CD14-positive monocyte (primary cell): ENCODE measurements at regions not wholly inside any gene's neighbourhood (a gene's known extent, or its start where the extent isn't known, plus 50 kb on each side); places are given as distances from the start of the nearest gene placed in this dataset.

Experiments
- DNase-seq, 3 donors: peaks; one replicate each; pipeline ENCODE4 v3.0.0-alpha.2; 2011 to 2022
- H2AFZ ChIP-seq: 2 replicates; pipeline ENCODE4 v1.6.0; 2012; ENCODE audit warnings: mild to moderate bottlenecking, low read depth, low read length, inconsistent platforms; ENCODE audit not compliant: insufficient read depth, poor library complexity, severe bottlenecking
- H3K27ac ChIP-seq, 2 donors: 1 replicate in 1 of 2; 2 replicates in 1 of 2; pipeline ENCODE4 v1.5.1; 2012 to 2013; ENCODE audit warnings: low read length in 2 of 2, control low read depth in 1 of 2, inconsistent platforms in 1 of 2, low read depth in 1 of 2, mild to moderate bottlenecking in 1 of 2
- H3K27me3 ChIP-seq, 2 donors: one replicate each; pipeline versions ENCODE4 v1.6.0 to v1.6.1; 2011 to 2013; ENCODE audit warnings: low read length in 2 of 2; ENCODE audit not compliant: control insufficient read depth in 2 of 2, insufficient read depth in 2 of 2
- H3K36me3 ChIP-seq, 2 donors: replicated peaks in 1 of 2; 1 replicate in 1 of 2; 2 replicates in 1 of 2; pipeline versions ENCODE4 v1.5.1 to v1.6.1; 2012 to 2013; ENCODE audit warnings: low read length in 2 of 2, control low read depth in 1 of 2, inconsistent platforms in 1 of 2, mild to moderate bottlenecking in 1 of 2; ENCODE audit not compliant: insufficient read depth in 2 of 2, control insufficient read depth in 1 of 2
- H3K4me1 ChIP-seq, 2 donors: 1 replicate in 1 of 2; 2 replicates in 1 of 2; pipeline versions ENCODE4 v1.5.1 to v1.6.1; 2012 to 2013; ENCODE audit warnings: low read length in 2 of 2, control low read depth in 1 of 2, inconsistent platforms in 1 of 2, mild to moderate bottlenecking in 1 of 2, moderate library complexity in 1 of 2; ENCODE audit not compliant: insufficient read depth in 2 of 2, control insufficient read depth in 1 of 2
- H3K4me2 ChIP-seq: replicated peaks from 2 replicates; pipeline ENCODE3; 2012; ENCODE audit warnings: low read length, moderate library complexity, mild to moderate bottlenecking; ENCODE audit not compliant: poor library complexity, severe bottlenecking; ENCODE audit errors: extremely low read depth
- H3K4me3 ChIP-seq, 3 experiments: fragments of 200-600 bp in 1 of 3; sonication (generic) in 1 of 3; replicated peaks in 1 of 3; 1 replicate in 2 of 3; 2 replicates in 1 of 3; pipeline ENCODE4 v1.5.1; 2011 to 2013; ENCODE audit warnings: low read length in 3 of 3, mild to moderate bottlenecking in 3 of 3, control low read depth in 2 of 3, low read depth in 2 of 3, inconsistent platforms in 1 of 3, moderate library complexity in 1 of 3
- H3K79me2 ChIP-seq: 2 replicates; pipeline ENCODE4 v1.6.0; 2012; ENCODE audit warnings: mild to moderate bottlenecking, control low read depth, inconsistent platforms, low read length, moderate library complexity; ENCODE audit not compliant: insufficient read depth
- H3K9ac ChIP-seq: 2 replicates; pipeline ENCODE4 v1.6.0; 2017; ENCODE audit warnings: low read length, mild to moderate bottlenecking; ENCODE audit not compliant: insufficient read depth, poor library complexity, severe bottlenecking
- H3K9me3 ChIP-seq, 2 donors: replicated peaks in 1 of 2; 1 replicate in 1 of 2; 2 replicates in 1 of 2; pipeline versions ENCODE4 v1.5.1 to v1.6.1; 2012 to 2013; ENCODE audit warnings: low read length in 2 of 2, control low read depth in 1 of 2; ENCODE audit not compliant: control insufficient read depth in 1 of 2, insufficient read depth in 1 of 2
- H4K20me1 ChIP-seq: 2 replicates; pipeline ENCODE4 v1.6.0; 2012; ENCODE audit warnings: mild to moderate bottlenecking, low read length, control low read depth, moderate library complexity; ENCODE audit not compliant: insufficient read depth
- H3K27ac Mint-ChIP-seq, 7 donors: one replicate each; pipeline ENCODE4 v1.8.0; 2020; ENCODE audit warnings: mild to moderate bottlenecking in 7 of 7, mixed read lengths in 7 of 7, moderate library complexity in 6 of 7, inconsistent platforms in 2 of 7
- H3K27me3 Mint-ChIP-seq, 3 donors: one replicate each; pipeline ENCODE4 v1.8.0; 2021 to 2022; ENCODE audit warnings: low read depth in 3 of 3, mild to moderate bottlenecking in 3 of 3, mixed read lengths in 3 of 3, moderate library complexity in 3 of 3, inconsistent platforms in 1 of 3
- H3K36me3 Mint-ChIP-seq, 2 donors: one replicate each; pipeline ENCODE4 v1.8.0; 2020; ENCODE audit warnings: mixed read lengths in 2 of 2, inconsistent platforms in 1 of 2, mild to moderate bottlenecking in 1 of 2
- H3K4me1 Mint-ChIP-seq: one replicate; pipeline ENCODE4 v1.8.0; 2020; ENCODE audit warnings: mild to moderate bottlenecking, mixed read lengths
- H3K4me3 Mint-ChIP-seq, 2 donors: one replicate each; pipeline ENCODE4 v1.8.0; 2020; ENCODE audit warnings: mild to moderate bottlenecking in 2 of 2, mixed read lengths in 2 of 2, moderate library complexity in 1 of 2
- H3K9me3 Mint-ChIP-seq, 7 donors: one replicate each; pipeline ENCODE4 v1.8.0; 2020 to 2022; ENCODE audit warnings: mixed read lengths in 7 of 7, mild to moderate bottlenecking in 6 of 7, moderate library complexity in 6 of 7, inconsistent platforms in 2 of 7
- CTCF ChIP-seq: fragments of 200-600 bp; IDR thresholded peaks from one replicate; pipeline ENCODE4 v1.8.0; 2022; ENCODE audit warnings: antibody characterized with exemption, mild to moderate bottlenecking
- WGBS: methylation state at CpG from one replicate; pipeline ENCODE4 v1.1.5; 2013; ENCODE audit warnings: missing lambda C conversion rate; ENCODE audit not compliant: insufficient coverage; 5-methylcytosine and 5-hydroxymethylcytosine counted together
- intact Hi-C, 2 donors: fragments of 100-400 bp; cut with micrococcal nuclease; formaldehyde crosslinking; loops; one replicate each; pipeline versions ENCODE4 v1.15.0 to v1.15.1; 2023

- H3K4me2 ChIP-seq: no peak overlapping the region
- 100% methylated on average over 2 of the region's 2 CpGs for WGBS
- no peak overlapping the region for H3K4me3 ChIP-seq
- no peak overlapping the region for H3K9ac ChIP-seq
- H3K9me3 ChIP-seq: no peaks in the 10 kb centered on the region
- no peak overlapping the region for H2AFZ ChIP-seq
- Mint-ChIP-seq H3K27me3 (peaks cover 0 to 2% (median 0%) of the 10 kb centered on the region in 3 donors), H3K27ac (no peak overlapping the region), H3K36me3 (no peaks in the 10 kb centered on the region), H3K4me3 (no peak overlapping the region), H3K9me3 (peaks cover 0 to 16% (median 9%) of the 10 kb centered on the region in 7 donors), H3K4me1 (no peaks in the 10 kb centered on the region)
- intact Hi-C loops: no loop called here
- H4K20me1 ChIP-seq: no peaks in the 10 kb centered on the region
- no peak for TF ChIP-seq CTCF
- no peak overlapping the region for H3K27ac ChIP-seq
- H3K4me1 ChIP-seq: no peaks in the 10 kb centered on the region
- H3K79me2 ChIP-seq: no peaks in the 10 kb centered on the region
- no peaks in the 10 kb centered on the region for H3K27me3 ChIP-seq
- no peak for DNase-seq
- no peaks in the 10 kb centered on the region for H3K36me3 ChIP-seq
These were observed 111.2 kb upstream of the STT3B start for GRCh38 chr3:31421314-31422048.

GRCh38 chr3:31422237-31422636, 110.5 kb upstream of the STT3B start:
- Histone ChIP-seq H3K9me3 (no peaks in the 10 kb centered on the region), H3K27ac (no peak overlapping the region), H3K9ac (no peak overlapping the region), H3K27me3 (no peaks in the 10 kb centered on the region), H3K4me2 (no peak overlapping the region), H3K4me3 (no peak overlapping the region), H3K4me1 (no peaks in the 10 kb centered on the region), H4K20me1 (no peaks in the 10 kb centered on the region), H3K79me2 (no peaks in the 10 kb centered on the region), H3K36me3 (no peaks in the 10 kb centered on the region), H2AFZ (no peak overlapping the region)
- Mint-ChIP-seq H3K4me1 (no peaks in the 10 kb centered on the region), H3K27me3 (peaks cover 0 to 2% (median 0%) of the 10 kb centered on the region in 3 donors), H3K27ac (no peak overlapping the region), H3K36me3 (no peaks in the 10 kb centered on the region), H3K9me3 (peaks cover 0 to 18% (median 11%) of the 10 kb centered on the region in 7 donors), H3K4me3 (no peak overlapping the region)
- intact Hi-C loops: no loop called here
- no peak for TF ChIP-seq CTCF
- WGBS: no CpG with 5 or more reads among the region's 1 CpG
- no peak for DNase-seq
